WTC11 (cell line): ENCODE measurements at regions not wholly inside any gene's neighbourhood (a gene's known extent, or its start where the extent isn't known, plus 50 kb on each side); places are given as distances from the start of the nearest gene placed in this dataset.

Source experiments
- ATAC-seq: fragments of 200-7000 bp; cut with Tn5 transposase; 2 replicates; pipeline ENCODE4 v1.10.0; 2021; ENCODE audit warnings: mild to moderate bottlenecking, moderate library complexity
- CTCF ChIA-PET: fragments of 300-600 bp; sonication (Branson Sonifier 250); formaldehyde crosslinking; loops from one replicate; lab custom pipeline; 2021; ENCODE audit warnings: antibody characterized with exemption; lab: Charles Lee
- POLR2A ChIA-PET: fragments of 350-600 bp; sonication (Branson Sonifier 250); formaldehyde crosslinking; loops from one replicate; lab custom pipeline; 2021; ENCODE audit warnings: antibody characterized with exemption; lab: Charles Lee
- DNase-seq: peaks from one replicate; pipeline ENCODE4 v3.0.0; 2021; ENCODE audit warnings: low spot score
- H3K27ac Mint-ChIP-seq: 2 replicates; pipeline ENCODE4 v1.8.0; 2021; ENCODE audit warnings: mixed read lengths
- H3K27me3 Mint-ChIP-seq: 2 replicates; pipeline ENCODE4 v1.8.0; 2021; ENCODE audit warnings: low read depth, mild to moderate bottlenecking, moderate library complexity, mixed read lengths
- H3K36me3 Mint-ChIP-seq: 2 replicates; pipeline ENCODE4 v1.8.0; 2021; ENCODE audit warnings: mixed read lengths
- H3K4me1 Mint-ChIP-seq: 2 replicates; pipeline ENCODE4 v1.8.0; 2022; ENCODE audit warnings: mixed read lengths
- H3K4me3 Mint-ChIP-seq: 2 replicates; pipeline ENCODE4 v1.8.0; 2021; ENCODE audit warnings: mild to moderate bottlenecking, moderate library complexity, mixed read lengths
- H3K9me3 Mint-ChIP-seq: 2 replicates; pipeline ENCODE4 v1.8.0; 2021; ENCODE audit warnings: mixed read lengths
- JAZF1 ChIP-seq: fragments of 250-450 bp; sonication (Bioruptor Pico); IDR thresholded peaks from 2 replicates; pipeline ENCODE4 v1.9.0; 2021; ENCODE audit warnings: moderate library complexity, mild to moderate bottlenecking, inconsistent platforms
- NFE2L1 ChIP-seq: sonication (generic); formaldehyde crosslinking; IDR thresholded peaks from 2 replicates; pipeline ENCODE4 v1.8.1; 2023; ENCODE audit warnings: missing genetic modification reagents
- NR1H2 ChIP-seq: sonication (generic); formaldehyde crosslinking; IDR thresholded peaks from 2 replicates; pipeline ENCODE4 v1.9.0; 2021; ENCODE audit warnings: mild to moderate bottlenecking, moderate library complexity, missing genetic modification reagents
- SMAD4 ChIP-seq: sonication (generic); formaldehyde crosslinking; IDR thresholded peaks from 2 replicates; pipeline ENCODE4 v1.8.0; 2022; ENCODE audit warnings: mild to moderate bottlenecking, missing genetic modification reagents
- TCF7 ChIP-seq: sonication (generic); formaldehyde crosslinking; IDR thresholded peaks from 2 replicates; pipeline ENCODE4 v1.8.0; 2022; ENCODE audit warnings: mild to moderate bottlenecking, low read depth, missing genetic modification reagents, moderate library complexity
- TEAD4 ChIP-seq: sonication (generic); formaldehyde crosslinking; IDR thresholded peaks from 2 replicates; pipeline ENCODE4 v1.8.0; 2022; ENCODE audit warnings: mild to moderate bottlenecking, missing genetic modification reagents
- ZNF138 ChIP-seq: sonication (generic); formaldehyde crosslinking; conservative IDR thresholded peaks from 2 replicates; pipeline ENCODE4 v1.8.1; 2022; ENCODE audit warnings: mild to moderate bottlenecking, moderate library complexity, missing genetic modification reagents
- ZNF263 ChIP-seq: sonication (generic); formaldehyde crosslinking; IDR thresholded peaks from 2 replicates; pipeline ENCODE4 v1.8.1; 2022; ENCODE audit warnings: low read depth, mild to moderate bottlenecking, moderate library complexity, missing genetic modification reagents
- ZNF423 ChIP-seq: fragments of 250-450 bp; sonication (Bioruptor Pico); IDR thresholded peaks from 2 replicates; pipeline ENCODE4 v2.1.2; 2022; ENCODE audit warnings: mild to moderate bottlenecking, moderate library complexity
- TF ChIP-seq, protein P1 (sequence below): sonication (generic); formaldehyde crosslinking; IDR thresholded peaks from 2 replicates; pipeline ENCODE4 v1.8.1; 2022; ENCODE audit warnings: mild to moderate bottlenecking, missing genetic modification reagents, moderate library complexity, borderline replicate concordance
- TF ChIP-seq, protein P2 (sequence below): sonication (generic); formaldehyde crosslinking; IDR thresholded peaks from 2 replicates; pipeline ENCODE4 v1.8.1; 2023; ENCODE audit warnings: mild to moderate bottlenecking, missing genetic modification reagents, moderate library complexity
- TF ChIP-seq, protein P3 (sequence below): fragments of 250-450 bp; sonication (Bioruptor Pico); IDR thresholded peaks from 2 replicates; pipeline ENCODE4 v1.9.0; 2021; ENCODE audit warnings: moderate library complexity, mild to moderate bottlenecking, inconsistent platforms, borderline replicate concordance
- TF ChIP-seq, protein P4 (sequence below): fragments of 250-450 bp; sonication (Bioruptor Pico); IDR thresholded peaks from 2 replicates; pipeline ENCODE4 v1.8.0; 2021; ENCODE audit warnings: mild to moderate bottlenecking
- TF ChIP-seq, protein P5 (sequence below): sonication (generic); formaldehyde crosslinking; IDR thresholded peaks from 2 replicates; pipeline ENCODE4 v1.8.0; 2023; ENCODE audit warnings: missing genetic modification reagents, mild to moderate bottlenecking, borderline replicate concordance
- TF ChIP-seq, protein P6 (sequence below): sonication (generic); formaldehyde crosslinking; IDR thresholded peaks from 2 replicates; pipeline ENCODE4 v1.8.1; 2022; ENCODE audit warnings: low read depth, mild to moderate bottlenecking, moderate library complexity, missing genetic modification reagents, borderline replicate concordance
- TF ChIP-seq, protein P7 (sequence below): fragments of 250-450 bp; sonication (Bioruptor Pico); IDR thresholded peaks from 2 replicates; pipeline ENCODE4 v1.9.0; 2021; ENCODE audit warnings: mild to moderate bottlenecking, borderline replicate concordance
- TF ChIP-seq, protein P8 (sequence below): sonication (generic); formaldehyde crosslinking; IDR thresholded peaks from 2 replicates; pipeline ENCODE4 v1.8.0; 2023; ENCODE audit warnings: mild to moderate bottlenecking, missing genetic modification reagents

DNA sequence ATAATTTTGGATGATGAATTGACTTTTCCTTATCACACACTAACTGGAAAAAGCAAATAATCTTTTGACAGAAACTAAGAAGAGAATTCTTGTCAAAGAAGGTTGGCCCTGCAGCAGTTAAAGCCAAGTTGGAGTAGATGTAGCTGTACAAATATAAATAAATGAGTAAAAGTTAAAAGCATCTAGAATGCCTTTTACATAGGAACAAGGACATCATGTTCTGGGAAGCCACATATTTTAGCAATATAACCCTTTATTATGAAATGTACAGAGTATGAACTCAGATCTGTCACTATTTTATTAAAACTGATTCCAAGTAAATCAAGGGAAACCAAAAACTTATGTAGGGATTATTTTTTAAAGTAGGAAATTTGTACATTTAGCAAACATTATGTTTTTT lies 269.4 kb upstream of the FAT4 start (continued):
- TF ChIP-seq, protein P1, sequence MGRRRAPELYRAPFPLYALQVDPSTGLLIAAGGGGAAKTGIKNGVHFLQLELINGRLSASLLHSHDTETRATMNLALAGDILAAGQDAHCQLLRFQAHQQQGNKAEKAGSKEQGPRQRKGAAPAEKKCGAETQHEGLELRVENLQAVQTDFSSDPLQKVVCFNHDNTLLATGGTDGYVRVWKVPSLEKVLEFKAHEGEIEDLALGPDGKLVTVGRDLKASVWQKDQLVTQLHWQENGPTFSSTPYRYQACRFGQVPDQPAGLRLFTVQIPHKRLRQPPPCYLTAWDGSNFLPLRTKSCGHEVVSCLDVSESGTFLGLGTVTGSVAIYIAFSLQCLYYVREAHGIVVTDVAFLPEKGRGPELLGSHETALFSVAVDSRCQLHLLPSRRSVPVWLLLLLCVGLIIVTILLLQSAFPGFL = no peak
- TF ChIP-seq, protein P2, sequence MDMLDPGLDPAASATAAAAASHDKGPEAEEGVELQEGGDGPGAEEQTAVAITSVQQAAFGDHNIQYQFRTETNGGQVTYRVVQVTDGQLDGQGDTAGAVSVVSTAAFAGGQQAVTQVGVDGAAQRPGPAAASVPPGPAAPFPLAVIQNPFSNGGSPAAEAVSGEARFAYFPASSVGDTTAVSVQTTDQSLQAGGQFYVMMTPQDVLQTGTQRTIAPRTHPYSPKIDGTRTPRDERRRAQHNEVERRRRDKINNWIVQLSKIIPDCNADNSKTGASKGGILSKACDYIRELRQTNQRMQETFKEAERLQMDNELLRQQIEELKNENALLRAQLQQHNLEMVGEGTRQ (CRISPR knock-in tag) = no peak
- TF ChIP-seq, protein P3, sequence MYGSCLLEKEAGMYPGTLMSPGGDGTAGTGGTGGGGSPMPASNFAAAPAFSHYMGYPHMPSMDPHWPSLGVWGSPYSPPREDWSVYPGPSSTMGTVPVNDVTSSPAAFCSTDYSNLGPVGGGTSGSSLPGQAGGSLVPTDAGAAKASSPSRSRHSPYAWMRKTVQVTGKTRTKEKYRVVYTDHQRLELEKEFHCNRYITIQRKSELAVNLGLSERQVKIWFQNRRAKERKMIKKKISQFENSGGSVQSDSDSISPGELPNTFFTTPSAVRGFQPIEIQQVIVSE = no peak

DNA sequence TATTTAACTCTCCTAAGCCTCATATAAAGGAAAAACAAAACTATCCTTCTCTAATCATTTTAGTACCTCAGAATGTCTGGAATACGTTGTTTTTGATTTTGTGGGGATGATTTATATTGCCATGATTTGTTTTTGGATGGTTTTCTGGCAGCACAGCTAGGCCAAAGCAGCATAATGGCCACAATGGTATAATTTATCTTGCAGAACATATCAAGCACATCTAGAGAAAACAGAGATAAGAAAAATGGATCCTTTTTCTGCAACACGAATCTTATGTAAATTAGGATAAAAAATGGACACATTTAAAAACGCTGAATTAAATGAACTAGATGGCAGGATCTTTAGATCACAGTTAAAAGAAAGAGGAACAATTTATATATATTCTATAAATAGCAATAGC lies 269.9 kb upstream of the FAT4 start:
- ChIA-PET CTCF (no interaction called here), POLR2A (no interaction called here)
- peaks cover 6% of the 10 kb centered on the region; the same call in 1 of the 2 replicates for H3K4me1 Mint-ChIP-seq
- TF ChIP-seq TEAD4 (CRISPR knock-in tag) (no peak), ZNF138 (no peak), ZNF423 (no peak), ZNF263 (CRISPR knock-in tag) (no peak)
- TF ChIP-seq, protein P4, sequence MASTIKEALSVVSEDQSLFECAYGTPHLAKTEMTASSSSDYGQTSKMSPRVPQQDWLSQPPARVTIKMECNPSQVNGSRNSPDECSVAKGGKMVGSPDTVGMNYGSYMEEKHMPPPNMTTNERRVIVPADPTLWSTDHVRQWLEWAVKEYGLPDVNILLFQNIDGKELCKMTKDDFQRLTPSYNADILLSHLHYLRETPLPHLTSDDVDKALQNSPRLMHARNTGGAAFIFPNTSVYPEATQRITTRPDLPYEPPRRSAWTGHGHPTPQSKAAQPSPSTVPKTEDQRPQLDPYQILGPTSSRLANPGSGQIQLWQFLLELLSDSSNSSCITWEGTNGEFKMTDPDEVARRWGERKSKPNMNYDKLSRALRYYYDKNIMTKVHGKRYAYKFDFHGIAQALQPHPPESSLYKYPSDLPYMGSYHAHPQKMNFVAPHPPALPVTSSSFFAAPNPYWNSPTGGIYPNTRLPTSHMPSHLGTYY (CRISPR knock-in tag) = no peak
- DNase-seq (no peak), ATAC-seq (no peak)
- no peaks in the 10 kb centered on the region; the same call in 1 of the 2 replicates for H3K27me3 Mint-ChIP-seq
- peaks cover 23% of the 10 kb centered on the region for H3K9me3 Mint-ChIP-seq
- no peak overlapping the region for H3K27ac Mint-ChIP-seq
- 0 out of 2 replicates have a peak, but pooled peaks cover 4% of the 10 kb centered on the region for H3K36me3 Mint-ChIP-seq
- H3K4me3 Mint-ChIP-seq = no peak overlapping the region

DNA sequence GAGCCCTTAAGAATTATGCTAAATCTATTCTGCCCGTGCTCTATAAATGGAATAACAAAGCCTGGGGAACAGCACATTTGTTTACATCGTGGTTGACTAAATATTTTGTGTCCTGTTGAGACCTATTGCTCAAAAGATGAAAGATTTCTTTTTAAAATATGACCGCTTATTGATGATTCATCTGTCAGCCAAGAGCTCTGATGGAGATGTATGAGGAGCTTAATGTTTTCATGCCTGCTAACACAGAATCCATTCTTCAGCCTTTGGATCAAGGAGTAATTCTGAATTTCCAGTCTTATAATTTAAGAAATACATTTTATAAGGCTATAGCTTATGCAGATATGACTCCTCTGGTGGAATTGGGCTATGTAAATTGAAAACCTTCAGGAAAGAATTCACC lies 271.3 kb upstream of the FAT4 start:
- ATAC-seq = no peak
- POLR2A ChIA-PET = no interaction called here
- peaks cover 11% of the 10 kb centered on the region for H3K4me1 Mint-ChIP-seq
- TF ChIP-seq, protein P5, sequence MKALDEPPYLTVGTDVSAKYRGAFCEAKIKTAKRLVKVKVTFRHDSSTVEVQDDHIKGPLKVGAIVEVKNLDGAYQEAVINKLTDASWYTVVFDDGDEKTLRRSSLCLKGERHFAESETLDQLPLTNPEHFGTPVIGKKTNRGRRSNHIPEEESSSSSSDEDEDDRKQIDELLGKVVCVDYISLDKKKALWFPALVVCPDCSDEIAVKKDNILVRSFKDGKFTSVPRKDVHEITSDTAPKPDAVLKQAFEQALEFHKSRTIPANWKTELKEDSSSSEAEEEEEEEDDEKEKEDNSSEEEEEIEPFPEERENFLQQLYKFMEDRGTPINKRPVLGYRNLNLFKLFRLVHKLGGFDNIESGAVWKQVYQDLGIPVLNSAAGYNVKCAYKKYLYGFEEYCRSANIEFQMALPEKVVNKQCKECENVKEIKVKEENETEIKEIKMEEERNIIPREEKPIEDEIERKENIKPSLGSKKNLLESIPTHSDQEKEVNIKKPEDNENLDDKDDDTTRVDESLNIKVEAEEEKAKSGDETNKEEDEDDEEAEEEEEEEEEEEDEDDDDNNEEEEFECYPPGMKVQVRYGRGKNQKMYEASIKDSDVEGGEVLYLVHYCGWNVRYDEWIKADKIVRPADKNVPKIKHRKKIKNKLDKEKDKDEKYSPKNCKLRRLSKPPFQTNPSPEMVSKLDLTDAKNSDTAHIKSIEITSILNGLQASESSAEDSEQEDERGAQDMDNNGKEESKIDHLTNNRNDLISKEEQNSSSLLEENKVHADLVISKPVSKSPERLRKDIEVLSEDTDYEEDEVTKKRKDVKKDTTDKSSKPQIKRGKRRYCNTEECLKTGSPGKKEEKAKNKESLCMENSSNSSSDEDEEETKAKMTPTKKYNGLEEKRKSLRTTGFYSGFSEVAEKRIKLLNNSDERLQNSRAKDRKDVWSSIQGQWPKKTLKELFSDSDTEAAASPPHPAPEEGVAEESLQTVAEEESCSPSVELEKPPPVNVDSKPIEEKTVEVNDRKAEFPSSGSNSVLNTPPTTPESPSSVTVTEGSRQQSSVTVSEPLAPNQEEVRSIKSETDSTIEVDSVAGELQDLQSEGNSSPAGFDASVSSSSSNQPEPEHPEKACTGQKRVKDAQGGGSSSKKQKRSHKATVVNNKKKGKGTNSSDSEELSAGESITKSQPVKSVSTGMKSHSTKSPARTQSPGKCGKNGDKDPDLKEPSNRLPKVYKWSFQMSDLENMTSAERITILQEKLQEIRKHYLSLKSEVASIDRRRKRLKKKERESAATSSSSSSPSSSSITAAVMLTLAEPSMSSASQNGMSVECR (CRISPR knock-in tag) = no peak
- no peak for TF ChIP-seq TCF7
- TF ChIP-seq, protein P6, sequence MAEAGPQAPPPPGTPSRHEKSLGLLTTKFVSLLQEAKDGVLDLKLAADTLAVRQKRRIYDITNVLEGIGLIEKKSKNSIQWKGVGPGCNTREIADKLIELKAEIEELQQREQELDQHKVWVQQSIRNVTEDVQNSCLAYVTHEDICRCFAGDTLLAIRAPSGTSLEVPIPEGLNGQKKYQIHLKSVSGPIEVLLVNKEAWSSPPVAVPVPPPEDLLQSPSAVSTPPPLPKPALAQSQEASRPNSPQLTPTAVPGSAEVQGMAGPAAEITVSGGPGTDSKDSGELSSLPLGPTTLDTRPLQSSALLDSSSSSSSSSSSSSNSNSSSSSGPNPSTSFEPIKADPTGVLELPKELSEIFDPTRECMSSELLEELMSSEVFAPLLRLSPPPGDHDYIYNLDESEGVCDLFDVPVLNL (CRISPR knock-in tag) = no peak
- no peak for TF ChIP-seq NR1H2 (CRISPR knock-in tag)
- TF ChIP-seq NFE2L1 (CRISPR knock-in tag) = no peak
- TF ChIP-seq, protein P7, sequence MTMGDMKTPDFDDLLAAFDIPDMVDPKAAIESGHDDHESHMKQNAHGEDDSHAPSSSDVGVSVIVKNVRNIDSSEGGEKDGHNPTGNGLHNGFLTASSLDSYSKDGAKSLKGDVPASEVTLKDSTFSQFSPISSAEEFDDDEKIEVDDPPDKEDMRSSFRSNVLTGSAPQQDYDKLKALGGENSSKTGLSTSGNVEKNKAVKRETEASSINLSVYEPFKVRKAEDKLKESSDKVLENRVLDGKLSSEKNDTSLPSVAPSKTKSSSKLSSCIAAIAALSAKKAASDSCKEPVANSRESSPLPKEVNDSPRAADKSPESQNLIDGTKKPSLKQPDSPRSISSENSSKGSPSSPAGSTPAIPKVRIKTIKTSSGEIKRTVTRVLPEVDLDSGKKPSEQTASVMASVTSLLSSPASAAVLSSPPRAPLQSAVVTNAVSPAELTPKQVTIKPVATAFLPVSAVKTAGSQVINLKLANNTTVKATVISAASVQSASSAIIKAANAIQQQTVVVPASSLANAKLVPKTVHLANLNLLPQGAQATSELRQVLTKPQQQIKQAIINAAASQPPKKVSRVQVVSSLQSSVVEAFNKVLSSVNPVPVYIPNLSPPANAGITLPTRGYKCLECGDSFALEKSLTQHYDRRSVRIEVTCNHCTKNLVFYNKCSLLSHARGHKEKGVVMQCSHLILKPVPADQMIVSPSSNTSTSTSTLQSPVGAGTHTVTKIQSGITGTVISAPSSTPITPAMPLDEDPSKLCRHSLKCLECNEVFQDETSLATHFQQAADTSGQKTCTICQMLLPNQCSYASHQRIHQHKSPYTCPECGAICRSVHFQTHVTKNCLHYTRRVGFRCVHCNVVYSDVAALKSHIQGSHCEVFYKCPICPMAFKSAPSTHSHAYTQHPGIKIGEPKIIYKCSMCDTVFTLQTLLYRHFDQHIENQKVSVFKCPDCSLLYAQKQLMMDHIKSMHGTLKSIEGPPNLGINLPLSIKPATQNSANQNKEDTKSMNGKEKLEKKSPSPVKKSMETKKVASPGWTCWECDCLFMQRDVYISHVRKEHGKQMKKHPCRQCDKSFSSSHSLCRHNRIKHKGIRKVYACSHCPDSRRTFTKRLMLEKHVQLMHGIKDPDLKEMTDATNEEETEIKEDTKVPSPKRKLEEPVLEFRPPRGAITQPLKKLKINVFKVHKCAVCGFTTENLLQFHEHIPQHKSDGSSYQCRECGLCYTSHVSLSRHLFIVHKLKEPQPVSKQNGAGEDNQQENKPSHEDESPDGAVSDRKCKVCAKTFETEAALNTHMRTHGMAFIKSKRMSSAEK (CRISPR knock-in tag) = no peak
- TF ChIP-seq SMAD4 (CRISPR knock-in tag) = no peak
- TF ChIP-seq, protein P8, sequence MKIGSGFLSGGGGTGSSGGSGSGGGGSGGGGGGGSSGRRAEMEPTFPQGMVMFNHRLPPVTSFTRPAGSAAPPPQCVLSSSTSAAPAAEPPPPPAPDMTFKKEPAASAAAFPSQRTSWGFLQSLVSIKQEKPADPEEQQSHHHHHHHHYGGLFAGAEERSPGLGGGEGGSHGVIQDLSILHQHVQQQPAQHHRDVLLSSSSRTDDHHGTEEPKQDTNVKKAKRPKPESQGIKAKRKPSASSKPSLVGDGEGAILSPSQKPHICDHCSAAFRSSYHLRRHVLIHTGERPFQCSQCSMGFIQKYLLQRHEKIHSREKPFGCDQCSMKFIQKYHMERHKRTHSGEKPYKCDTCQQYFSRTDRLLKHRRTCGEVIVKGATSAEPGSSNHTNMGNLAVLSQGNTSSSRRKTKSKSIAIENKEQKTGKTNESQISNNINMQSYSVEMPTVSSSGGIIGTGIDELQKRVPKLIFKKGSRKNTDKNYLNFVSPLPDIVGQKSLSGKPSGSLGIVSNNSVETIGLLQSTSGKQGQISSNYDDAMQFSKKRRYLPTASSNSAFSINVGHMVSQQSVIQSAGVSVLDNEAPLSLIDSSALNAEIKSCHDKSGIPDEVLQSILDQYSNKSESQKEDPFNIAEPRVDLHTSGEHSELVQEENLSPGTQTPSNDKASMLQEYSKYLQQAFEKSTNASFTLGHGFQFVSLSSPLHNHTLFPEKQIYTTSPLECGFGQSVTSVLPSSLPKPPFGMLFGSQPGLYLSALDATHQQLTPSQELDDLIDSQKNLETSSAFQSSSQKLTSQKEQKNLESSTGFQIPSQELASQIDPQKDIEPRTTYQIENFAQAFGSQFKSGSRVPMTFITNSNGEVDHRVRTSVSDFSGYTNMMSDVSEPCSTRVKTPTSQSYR (CRISPR knock-in tag) = no peak
- TF ChIP-seq JAZF1 (CRISPR knock-in tag) = no peak

More for the DNA sequence above, 271.3 kb upstream of the FAT4 start:
- Mint-ChIP-seq H3K27ac (no peak overlapping the region), H3K4me3 (no peak overlapping the region), H3K9me3 (peaks cover 31% of the 10 kb centered on the region), H3K36me3 (0 out of 2 replicates have a peak, but pooled peaks cover 4% of the 10 kb centered on the region), H3K27me3 (no peaks in the 10 kb centered on the region; the same call in 1 of the 2 replicates)
- CTCF ChIA-PET = no interaction called here
- no peak for DNase-seq
